Jurkat, Clone E6-1 (cell line): ENCODE measurements at regions not wholly inside any gene's neighbourhood (a gene's known extent, or its start where the extent isn't known, plus 50 kb on each side); places are given as distances from the start of the nearest gene placed in this dataset.

Experiments
- DNase-seq: peaks from one replicate; pipeline ENCODE4 v3.0.0-alpha.2; 2011; ENCODE audit warnings: low read depth, low spot score
- H3K4me3 ChIP-seq: 2 replicates; pipeline ENCODE4 v1.5.1; 2011; ENCODE audit warnings: mild to moderate bottlenecking, low read length, control low read depth, moderate library complexity

GRCh38 chr18:10308154-10308553, 146.3 kb upstream of the APCDD1 start:
- no peak overlapping the region for H3K4me3 ChIP-seq
- no peak for DNase-seq

GRCh38 chr18:10310626-10311025, 143.8 kb upstream of the APCDD1 start:
- DNase-seq: no peak
- no peak overlapping the region for H3K4me3 ChIP-seq

- H3K4me3 ChIP-seq: no peak overlapping the region
- no peak for DNase-seq
Observed at GRCh38 chr18:10312326-10313015, 142.0 kb upstream of the APCDD1 start.

- no peak overlapping the region for H3K4me3 ChIP-seq
- no peak for DNase-seq
Observed at GRCh38 chr18:10313016-10313342, 141.5 kb upstream of the APCDD1 start.

DNA sequence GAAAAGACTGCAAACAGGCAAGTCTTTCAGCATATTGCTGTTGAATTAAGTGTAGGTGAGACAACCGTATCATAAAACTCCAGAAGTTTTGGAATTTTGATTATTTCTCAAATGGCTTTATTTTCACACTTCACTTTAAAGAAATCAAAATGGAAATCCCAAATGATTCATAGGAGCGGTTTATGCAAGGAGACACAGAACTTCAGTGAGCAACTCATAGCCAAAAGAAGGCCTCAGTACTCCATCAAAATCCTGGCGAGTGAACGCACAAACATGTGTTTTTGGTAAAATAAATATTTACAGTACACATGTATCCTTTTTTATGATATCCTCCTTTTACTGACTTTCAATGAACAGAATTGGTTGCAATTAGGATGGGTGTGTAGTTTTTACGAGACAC, 140.4 kb upstream of the APCDD1 start:
- DNase-seq: no peak
- no peak overlapping the region for H3K4me3 ChIP-seq

DNA sequence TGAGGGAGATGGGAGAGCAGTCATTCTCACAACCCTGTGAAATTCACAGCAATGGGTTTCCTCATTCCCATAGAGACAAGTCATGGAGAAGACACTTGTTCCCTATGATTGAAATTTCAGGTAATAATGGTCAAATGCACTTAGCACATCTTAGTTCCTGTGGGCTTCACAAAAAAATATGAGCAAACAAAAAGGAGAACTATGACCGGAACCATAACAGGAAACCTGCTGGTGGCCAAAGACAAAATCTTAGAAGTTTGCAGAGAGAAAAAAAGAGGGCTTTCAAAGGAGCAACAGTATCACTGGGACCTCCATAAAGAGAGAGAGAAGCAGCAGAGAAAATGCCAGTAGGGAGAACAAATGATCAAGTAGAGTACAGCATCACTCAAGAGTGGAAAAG, 138.9 kb upstream of the APCDD1 start:
- DNase-seq: no peak
- H3K4me3 ChIP-seq: no peak overlapping the region

- no peak overlapping the region for H3K4me3 ChIP-seq
- no peak for DNase-seq
Observed at GRCh38 chr18:10316778-10317177, 137.7 kb upstream of the APCDD1 start.

DNA sequence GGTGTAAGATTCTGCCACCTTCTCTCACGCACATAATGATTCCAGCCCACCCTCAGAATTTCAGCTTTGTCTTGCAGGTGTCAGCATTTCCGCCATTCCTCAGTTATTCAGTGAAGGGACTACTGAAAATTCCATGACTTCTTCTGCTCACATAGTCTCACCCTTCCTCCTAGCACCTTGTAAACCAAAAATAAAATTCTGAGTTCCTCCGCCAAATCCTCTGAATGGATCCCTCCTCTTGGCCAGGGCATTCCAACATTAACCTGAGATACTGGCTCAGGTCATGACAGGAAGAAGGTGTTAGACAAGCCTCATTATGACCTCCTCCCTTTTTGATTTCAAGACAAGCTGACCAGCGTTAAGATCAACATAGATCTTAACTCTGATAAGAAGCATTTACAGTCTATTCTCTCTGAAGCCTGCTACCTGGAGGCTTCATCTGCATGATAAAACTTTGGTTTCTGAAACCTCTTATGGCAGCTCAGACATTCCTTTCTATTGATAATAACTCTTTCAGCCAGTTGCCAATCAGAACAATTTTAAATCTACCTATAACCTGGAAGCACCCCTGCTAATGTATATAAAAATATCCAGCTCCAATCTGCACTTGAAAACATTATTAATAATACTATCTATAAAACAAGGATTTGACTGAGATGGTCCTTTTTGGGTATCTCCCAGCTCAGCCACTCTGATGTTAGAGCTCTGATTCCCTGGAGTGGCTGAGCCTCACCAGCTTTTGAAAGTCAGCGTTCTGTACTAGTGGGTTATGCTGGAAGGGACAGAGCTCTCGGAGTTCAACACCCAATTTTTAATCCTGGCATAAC, 136.4 kb upstream of the APCDD1 start:
- DNase-seq: no peak
- H3K4me3 ChIP-seq: no peak overlapping the region

DNA sequence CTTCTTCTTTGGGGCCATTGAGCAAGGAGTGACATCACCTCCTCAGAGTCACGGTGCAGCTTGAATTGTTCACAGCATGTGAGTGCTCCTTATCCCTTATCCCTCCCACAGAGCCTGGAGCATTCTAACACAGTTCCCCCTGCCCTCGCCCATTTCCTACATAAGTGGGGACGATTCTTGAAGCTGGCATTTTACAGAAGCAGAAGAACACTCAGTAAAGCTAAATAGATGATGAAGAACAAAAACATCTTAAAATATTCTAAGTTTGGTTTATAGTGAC, 135.8 kb upstream of the APCDD1 start:
- DNase-seq: no peak
- H3K4me3 ChIP-seq: no peak overlapping the region

DNA sequence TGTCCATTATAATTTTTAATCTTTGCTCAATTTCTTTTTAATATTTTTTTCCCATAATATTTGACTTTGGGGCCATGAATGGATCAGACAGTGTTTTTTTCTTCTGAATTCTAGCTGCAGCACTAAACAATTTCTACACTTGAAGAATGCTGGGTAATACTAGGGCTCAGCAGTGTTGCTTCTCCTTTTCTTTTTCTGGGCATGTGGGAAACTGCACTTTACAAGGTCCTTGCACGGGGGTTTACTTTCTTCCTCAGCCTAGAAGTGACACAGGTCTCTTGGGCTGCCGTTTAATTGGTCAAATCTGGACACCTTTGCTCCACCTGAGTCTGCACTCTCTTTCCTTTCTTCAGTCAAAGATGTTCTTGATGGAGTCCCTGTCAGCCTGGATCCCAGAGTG, 135.4 kb upstream of the APCDD1 start:
- DNase-seq: no peak
- H3K4me3 ChIP-seq: no peak overlapping the region

GRCh38 chr18:10319914-10320600, 134.4 kb upstream of the APCDD1 start:
- no peak for DNase-seq

GRCh38 chr18:10320791-10321190, 133.6 kb upstream of the APCDD1 start:
- H3K4me3 ChIP-seq: no peak overlapping the region
- DNase-seq: no peak

More at GRCh38 chr18:10319914-10320600, 134.4 kb upstream of the APCDD1 start:
- H3K4me3 ChIP-seq: no peak overlapping the region

GRCh38 chr18:10321576-10321975, 132.9 kb upstream of the APCDD1 start:
- DNase-seq: no peak
- H3K4me3 ChIP-seq: no peak overlapping the region

DNA sequence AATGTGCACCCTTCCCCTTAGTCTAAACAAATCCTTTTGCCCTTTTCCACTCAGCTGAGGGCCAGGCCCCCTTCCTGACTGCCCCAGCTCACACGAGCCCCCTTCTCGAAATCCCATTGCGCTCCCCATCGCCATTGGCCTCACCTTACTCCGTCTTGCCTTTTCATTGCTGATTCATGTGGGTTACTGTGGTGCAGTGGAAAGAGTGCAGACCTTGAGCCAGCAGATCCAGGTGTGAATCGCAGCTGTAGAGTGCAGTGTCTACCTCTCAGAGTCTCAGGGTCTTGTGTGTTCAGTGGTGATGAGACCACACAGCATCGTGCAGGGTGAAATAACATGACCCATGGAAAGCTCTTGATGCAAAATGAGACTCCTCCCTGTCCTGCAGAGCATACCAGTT, 132.4 kb upstream of the APCDD1 start:
- H3K4me3 ChIP-seq: no peak overlapping the region
- DNase-seq: no peak

DNA sequence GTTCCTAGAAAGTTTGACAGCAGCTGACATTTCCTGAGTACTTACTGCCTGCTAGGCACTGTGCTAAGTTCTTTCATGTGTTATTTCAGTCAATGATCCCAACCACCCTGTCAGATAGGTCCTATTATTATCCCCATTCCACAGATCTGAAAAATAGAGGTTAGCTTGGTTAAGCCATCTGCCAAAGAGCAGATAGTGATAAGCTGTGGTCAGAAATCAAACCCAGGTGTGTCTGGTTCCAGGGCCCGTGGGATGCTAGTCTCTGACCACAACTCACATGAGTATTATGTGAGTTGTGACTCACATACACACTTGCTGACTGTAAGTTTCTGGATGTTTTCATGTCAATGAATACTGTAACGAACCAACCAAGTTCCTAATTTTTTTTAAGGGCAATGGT, 132.0 kb upstream of the APCDD1 start:
- H3K4me3 ChIP-seq: no peak overlapping the region
- DNase-seq: peak; percentile 91

DNA sequence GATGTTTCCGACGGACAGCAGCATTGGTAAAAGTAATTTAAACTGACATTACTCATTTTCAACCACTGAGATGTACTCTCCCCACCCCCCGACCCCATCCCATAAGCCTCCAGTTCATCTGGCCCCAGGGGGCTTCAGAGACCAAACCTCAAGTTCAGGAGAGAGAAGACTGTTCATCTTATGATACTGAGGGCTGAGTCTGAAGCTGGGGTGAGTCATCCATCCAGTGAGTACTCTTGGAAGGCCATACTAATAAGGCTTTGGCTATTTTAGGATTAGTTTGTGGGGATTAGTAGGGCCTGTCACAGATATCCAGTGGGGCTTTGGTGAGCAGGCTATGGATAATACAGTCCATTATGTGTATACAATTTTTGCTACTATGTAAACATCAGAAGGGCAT, 125.3 kb upstream of the APCDD1 start:
- DNase-seq: no peak
- no peak overlapping the region for H3K4me3 ChIP-seq

- DNase-seq: no peak
- H3K4me3 ChIP-seq: no peak overlapping the region
Observed at GRCh38 chr18:10330428-10330827, 124.0 kb upstream of the APCDD1 start.

DNA sequence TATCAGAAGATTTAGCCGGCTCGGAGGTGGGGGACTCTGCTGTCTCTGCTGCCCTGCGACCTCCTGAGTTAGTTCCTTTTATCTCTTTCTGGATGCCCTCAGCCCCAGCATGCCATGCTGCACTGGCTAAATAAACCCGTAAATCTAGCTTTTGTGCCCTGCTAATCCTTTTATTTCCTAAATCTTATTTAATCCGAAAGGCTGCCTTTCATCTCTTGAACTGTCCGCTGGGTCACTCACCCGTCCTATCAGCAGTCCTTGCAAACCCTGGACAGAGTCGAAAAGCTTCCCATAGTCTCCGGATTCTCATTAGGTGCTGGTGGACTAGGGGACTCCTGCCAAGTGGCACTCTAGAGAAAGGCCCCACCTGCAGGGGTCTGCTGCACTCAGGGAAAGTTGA, 122.0 kb upstream of the APCDD1 start:
- no peak for DNase-seq
- H3K4me3 ChIP-seq: no peak overlapping the region

- DNase-seq: no peak
Observed at GRCh38 chr18:10336749-10337350, 117.6 kb upstream of the APCDD1 start.

DNA sequence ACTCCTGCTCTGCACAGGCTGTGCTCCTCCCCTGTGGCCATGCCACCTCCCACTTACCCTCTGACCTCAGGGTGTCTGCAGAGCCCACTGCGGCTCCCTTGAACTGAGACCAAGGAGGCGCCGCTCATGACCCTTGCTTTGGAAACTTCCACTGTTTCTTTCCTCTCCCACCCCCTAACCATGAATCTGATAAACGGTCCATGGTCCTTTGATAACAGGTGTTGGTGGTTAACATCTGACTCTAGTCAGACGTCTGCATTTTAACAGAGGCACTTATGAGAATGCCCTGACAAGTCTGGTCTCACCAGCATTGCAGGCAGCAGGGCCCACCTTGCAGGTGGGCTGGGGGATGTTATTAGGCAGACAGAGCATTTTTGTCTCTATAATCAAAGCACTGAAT, 113.6 kb upstream of the APCDD1 start:
- DNase-seq: peak; percentile 95
- H3K4me3 ChIP-seq: peak overlapping the region; percentile 11

More at GRCh38 chr18:10336749-10337350, 117.6 kb upstream of the APCDD1 start:
- H3K4me3 ChIP-seq: no peak overlapping the region
